HepG2 (cell line): ENCODE measurements at regions not wholly inside any gene's neighbourhood (a gene's known extent, or its start where the extent isn't known, plus 50 kb on each side); places are given as distances from the start of the nearest gene placed in this dataset.
"Not testable (repeated sequence)": the region's sequence is repeated elsewhere in the genome, so short reads cannot be mapped to it uniquely, and the experiment has no call there.

ENCODE experiments used
- ATAC-seq: fragments of 200-7000 bp; cut with Tn5 transposase; 3 replicates; pipeline ENCODE4 v1.9.1; 2020; ENCODE audit warnings: mild to moderate bottlenecking, moderate library complexity
- BruUV-seq: library from RNA; stranded (reverse); fragments of 400-500 nt; replicated peaks from 2 replicates; lab custom pipeline; 2021; lab: Mats Ljungman, UMichigan
- CTCF ChIA-PET: fragments of 300-600 bp; formaldehyde crosslinking; extraction: SDS; loops from one replicate; lab custom pipeline; 2021; ENCODE audit warnings: low total read pairs, inconsistent platforms, low intra/inter-chr PET ratio; lab: Yijun Ruan, JAX
- POLR2A ChIA-PET: fragments of 350-600 bp; sonication (Branson Sonifier 250); formaldehyde crosslinking; loops from one replicate; lab custom pipeline; 2020; ENCODE audit warnings: antibody characterized with exemption, inconsistent platforms; lab: Yijun Ruan, JAX
- DNase-seq: peaks from one replicate; pipeline ENCODE4 v3.0.0-alpha.2; 2015; ENCODE audit warnings: low spot score
- FAIRE-seq: peaks from 3 replicates; lab custom pipeline; 2011; peaks lifted over from hg19 to GRCh38; lab: Jason Lieb, UNC
- H2AFZ ChIP-seq: one replicate; pipeline ENCODE4 v1.6.1; 2011; ENCODE audit warnings: low read length, inconsistent platforms
- H3K27ac ChIP-seq: fragments of 300-600 bp; 3 replicates; pipeline ENCODE4 v1.8.0; 2011; ENCODE audit warnings: mixed run types, mild to moderate bottlenecking, mixed read lengths, low read length, inconsistent platforms; ENCODE audit not compliant: insufficient read depth; ENCODE audit errors: extremely low read length
- H3K27me3 ChIP-seq, 2 experiments: fragments of 200-600 bp in 1 of 2; 2 replicates in 1 of 2; 3 replicates in 1 of 2; pipeline versions ENCODE4 v1.6.0 to v1.8.0; 2011; ENCODE audit warnings: low read length in 2 of 2, mild to moderate bottlenecking in 2 of 2, moderate library complexity in 2 of 2, inconsistent platforms in 1 of 2; ENCODE audit not compliant: insufficient read depth in 2 of 2, control insufficient read depth in 1 of 2
- H3K36me3 ChIP-seq, 2 experiments: fragments of 200-600 bp in 1 of 2; replicated peaks in 1 of 2; 2 replicates in 1 of 2; 3 replicates in 1 of 2; pipeline versions ENCODE4 v1.5.1 to v1.8.0; 2011; ENCODE audit warnings: low read length in 2 of 2, inconsistent platforms in 1 of 2; ENCODE audit not compliant: insufficient read depth in 2 of 2, control insufficient read depth in 1 of 2
- H3K4me1 ChIP-seq: 2 replicates; pipeline ENCODE4 v1.5.1; 2012; ENCODE audit warnings: low read length, inconsistent platforms; ENCODE audit not compliant: insufficient read depth
- H3K4me2 ChIP-seq: 2 replicates; pipeline ENCODE4 v1.6.0; 2011; ENCODE audit warnings: low read depth, low read length, inconsistent platforms
- H3K4me3 ChIP-seq, 3 experiments: fragments of 200-600 bp in 1 of 3; sonication (generic), shearing (Covaris generic) in 1 of 3; replicated peaks in 1 of 3; 2 replicates each; pipeline ENCODE4 v1.5.1; 2011 to 2016; ENCODE audit warnings: low read length in 3 of 3, inconsistent platforms in 2 of 3, low read depth in 2 of 3, mild to moderate bottlenecking in 2 of 3, control low read depth in 1 of 3, mixed read lengths in 1 of 3; ENCODE audit not compliant: insufficient read depth in 1 of 3
- H3K79me2 ChIP-seq: one replicate; pipeline ENCODE4 v1.6.1; 2011; ENCODE audit warnings: low read length, inconsistent platforms; ENCODE audit not compliant: insufficient read depth
- H3K9ac ChIP-seq: 2 replicates; pipeline ENCODE4 v1.6.0; 2011; ENCODE audit warnings: mild to moderate bottlenecking, low read depth, low read length, inconsistent platforms; ENCODE audit not compliant: insufficient read depth
- H3K9me3 ChIP-seq: 2 replicates; pipeline ENCODE4 v1.5.1; 2012; ENCODE audit warnings: mild to moderate bottlenecking, low read length
- H4K20me1 ChIP-seq: 2 replicates; pipeline ENCODE4 v1.6.0; 2011; ENCODE audit warnings: inconsistent platforms, mild to moderate bottlenecking, low read length, moderate library complexity; ENCODE audit not compliant: insufficient read depth
- FOXO1 ChIP-seq: sonication (generic); formaldehyde crosslinking; IDR thresholded peaks from 2 replicates; pipeline ENCODE4 v1.4.0; 2020; ENCODE audit warnings: missing genetic modification reagents
- GATAD2A ChIP-seq: IDR thresholded peaks from 2 replicates; pipeline ENCODE4 v1.6.1; 2016
- GMEB1 ChIP-seq: sonication (generic); formaldehyde crosslinking; IDR thresholded peaks from 2 replicates; pipeline ENCODE4 v1.5.1; 2020; ENCODE audit warnings: missing genetic modification reagents, mild to moderate bottlenecking, borderline replicate concordance
- GPBP1L1 ChIP-seq: sonication (generic); formaldehyde crosslinking; IDR thresholded peaks from 2 replicates; pipeline ENCODE4 v1.5.0; 2020; ENCODE audit warnings: mild to moderate bottlenecking, missing genetic modification reagents
- NAIF1 ChIP-seq: sonication (generic); formaldehyde crosslinking; IDR thresholded peaks from 2 replicates; pipeline ENCODE4 v1.5.0; 2020; ENCODE audit warnings: mild to moderate bottlenecking, missing genetic modification reagents, borderline replicate concordance
- TIGD3 ChIP-seq: sonication (generic); formaldehyde crosslinking; IDR thresholded peaks from 2 replicates; pipeline ENCODE4 v1.5.1; 2020; ENCODE audit warnings: mild to moderate bottlenecking, missing genetic modification reagents, borderline replicate concordance
- ZMYM2 ChIP-seq: sonication (generic); formaldehyde crosslinking; IDR thresholded peaks from 2 replicates; pipeline ENCODE4 v1.8.0; 2022; ENCODE audit warnings: mild to moderate bottlenecking, missing genetic modification reagents
- ZNF101 ChIP-seq: sonication (generic); formaldehyde crosslinking; IDR thresholded peaks from 2 replicates; pipeline ENCODE4 v1.4.0; 2020; ENCODE audit warnings: mild to moderate bottlenecking, low read depth, missing genetic modification reagents, borderline replicate concordance
- ZNF124 ChIP-seq: sonication (generic); formaldehyde crosslinking; IDR thresholded peaks from 2 replicates; pipeline ENCODE4 v1.4.0; 2020; ENCODE audit warnings: missing genetic modification reagents
- ZNF510 ChIP-seq: sonication (generic); formaldehyde crosslinking; IDR thresholded peaks from 2 replicates; pipeline ENCODE4 v1.4.0; 2020; ENCODE audit warnings: low read depth, mild to moderate bottlenecking, missing genetic modification reagents
- ZNF570 ChIP-seq: sonication (generic); formaldehyde crosslinking; IDR thresholded peaks from 2 replicates; pipeline ENCODE4 v1.4.0; 2020; ENCODE audit warnings: mild to moderate bottlenecking, missing genetic modification reagents, borderline replicate concordance
- ZNF7 ChIP-seq: IDR thresholded peaks from 2 replicates; pipeline ENCODE4 v1.6.1; 2016; ENCODE audit warnings: missing biosample characterization, missing genetic modification reagents
- ZNF775 ChIP-seq: sonication (generic); formaldehyde crosslinking; IDR thresholded peaks from 2 replicates; pipeline ENCODE4 v1.4.0; 2020; ENCODE audit warnings: missing genetic modification reagents, mild to moderate bottlenecking, moderate library complexity, borderline replicate concordance
- ZSCAN29 ChIP-seq: sonication (generic); formaldehyde crosslinking; conservative IDR thresholded peaks from 2 replicates; pipeline ENCODE4 v1.4.0; 2020; ENCODE audit warnings: mild to moderate bottlenecking, missing genetic modification reagents
- WGBS: methylation state at CpG from one replicate; pipeline ENCODE4 v1.1.6; 2017; ENCODE audit warnings: low lambda C conversion rate; 5-methylcytosine and 5-hydroxymethylcytosine counted together
- in situ Hi-C: cut with HindIII; loops from 2 replicates; pipeline ENCODE4 v1.10.0; 2017; ENCODE audit warnings: low pct_unique_long_range_greater_than_20kb; ENCODE audit not compliant: extremely low pct_ligation_motif_present
- intact Hi-C: fragments of 100-400 bp; cut with micrococcal nuclease; formaldehyde crosslinking; loops from one replicate; pipeline ENCODE4 v1.10.0; 2022; ENCODE audit not compliant: unreplicated experiment

GRCh38 chr4:83730958-83731357 is 195.1 kb downstream of the GPAT3 start:
- DNase-seq, H3K4me1 ChIP-seq, CTCF ChIA-PET, FAIRE-seq, H2AFZ ChIP-seq, H4K20me1 ChIP-seq, H3K4me2 ChIP-seq, H3K27ac ChIP-seq, POLR2A ChIA-PET, H3K36me3 ChIP-seq, H3K79me2 ChIP-seq, H3K9ac ChIP-seq, H3K9me3 ChIP-seq, in situ Hi-C loops, H3K27me3 ChIP-seq, BruUV-seq, ATAC-seq, H3K4me3 ChIP-seq, intact Hi-C loops: not testable (repeated sequence)
- 19% methylated on average over 3 of the region's 3 CpGs for WGBS

- CTCF ChIA-PET: no interaction called here
- no peak for DNase-seq
- BruUV-seq: no TSS peak
These were observed 192.3 kb downstream of the GPAT3 start for GRCh38 chr4:83728191-83728590.

More at GRCh38 chr4:83728191-83728590, 192.3 kb downstream of the GPAT3 start:
- Histone ChIP-seq H3K4me2 (no peak overlapping the region), H3K27ac (no peak overlapping the region), H3K79me2 (no peaks in the 10 kb centered on the region), H3K9me3 (no peaks in the 10 kb centered on the region), H3K9ac (no peak overlapping the region), H3K27me3 (no peaks in the 10 kb centered on the region), H3K36me3 (no peaks in the 10 kb centered on the region), H3K4me1 (no peaks in the 10 kb centered on the region), H3K4me3 (no peak overlapping the region), H4K20me1 (no peaks in the 10 kb centered on the region), H2AFZ (no peak overlapping the region)
- in situ Hi-C loops (no loop called here), intact Hi-C loops (no loop called here)
- ATAC-seq (no peak), FAIRE-seq (no peak)
- POLR2A ChIA-PET: no interaction called here
- TF ChIP-seq TIGD3 (no peak), ZSCAN29 (no peak), ZNF124 (CRISPR knock-in tag) (no peak), ZNF570 (CRISPR knock-in tag) (no peak), GATAD2A (CRISPR knock-in tag) (no peak), ZNF775 (CRISPR knock-in tag) (no peak), NAIF1 (CRISPR knock-in tag) (no peak), GMEB1 (CRISPR knock-in tag) (no peak), ZNF101 (CRISPR knock-in tag) (no peak), ZNF510 (CRISPR knock-in tag) (no peak), GPBP1L1 (CRISPR knock-in tag) (no peak), ZNF7 (CRISPR knock-in tag) (no peak), FOXO1 (CRISPR knock-in tag) (no peak), ZMYM2 (CRISPR knock-in tag) (no peak)
